ENCODE measurements at regions not wholly inside any gene's neighbourhood (a gene's known extent, or its start where the extent isn't known, plus 50 kb on each side); places are given as distances from the start of the nearest gene placed in this dataset.

DNA sequence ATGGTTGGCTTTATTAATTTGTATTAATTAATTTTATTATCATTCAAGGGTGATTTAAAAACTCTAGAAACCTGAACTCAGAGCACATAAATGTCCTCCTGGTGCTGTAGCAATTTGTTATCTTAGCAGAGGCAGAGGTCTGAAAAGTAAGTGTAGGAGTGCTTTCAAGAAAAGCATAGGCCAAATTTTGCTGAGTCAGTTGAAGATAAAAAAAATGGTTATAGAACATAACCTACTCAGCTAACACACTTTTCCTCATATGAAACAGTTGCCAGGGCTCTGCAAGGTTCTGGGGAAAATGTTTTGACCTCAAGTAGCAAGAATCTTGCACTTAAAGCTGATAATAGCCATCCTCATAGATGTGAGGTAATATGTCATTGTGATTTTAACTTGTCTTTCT, 53.5 kb upstream of the CHODL start:
- DNase-seq = no peak
- Histone ChIP-seq H3K4me1 (ENCODE audit: control insufficient read depth, insufficient read depth, low read length) (no peaks in the 10 kb centered on the region), H3K27ac (ENCODE audit: low read length) (no peak overlapping the region), H3K4me3 (ENCODE audit: low read length) (no peak overlapping the region), H3K27me3 (ENCODE audit: control insufficient read depth, insufficient read depth, low read length) (no peaks in the 10 kb centered on the region), H3K9me3 (ENCODE audit: control insufficient read depth, low read depth, low read length) (no peaks in the 10 kb centered on the region), H3K36me3 (ENCODE audit: control insufficient read depth, insufficient read depth, low read length) (no peaks in the 10 kb centered on the region)

DNA sequence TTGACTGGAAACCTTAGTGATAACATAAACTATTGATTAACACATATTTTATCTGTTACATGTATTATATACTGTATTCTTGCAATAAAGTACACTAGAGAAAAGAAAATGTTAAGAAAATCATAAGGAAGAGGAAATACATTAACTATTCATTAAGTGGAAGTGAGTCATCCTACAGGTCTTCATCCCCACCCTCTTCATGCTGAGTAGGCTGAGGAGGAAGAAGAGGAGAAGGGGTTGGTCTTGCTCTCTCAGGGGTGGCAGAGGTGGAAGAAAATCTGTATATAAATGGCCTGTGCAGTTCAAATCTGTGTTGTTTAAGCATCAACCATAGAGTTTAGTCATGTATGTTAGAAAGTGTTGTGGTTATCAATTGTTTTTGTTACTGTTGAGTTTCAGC, 66.1 kb upstream of the CHODL start:
- Histone ChIP-seq H3K27me3 (ENCODE audit: control insufficient read depth, insufficient read depth, low read length) (no peaks in the 10 kb centered on the region), H3K4me3 (ENCODE audit: low read length) (no peak overlapping the region), H3K27ac (ENCODE audit: low read length) (no peak overlapping the region), H3K4me1 (ENCODE audit: control insufficient read depth, insufficient read depth, low read length) (no peaks in the 10 kb centered on the region), H3K36me3 (ENCODE audit: control insufficient read depth, insufficient read depth, low read length) (no peaks in the 10 kb centered on the region), H3K9me3 (ENCODE audit: control insufficient read depth, low read depth, low read length) (no peaks in the 10 kb centered on the region)
- no peak for DNase-seq

- Histone ChIP-seq H3K36me3 (ENCODE audit: control insufficient read depth, insufficient read depth, low read length) (no peaks in the 10 kb centered on the region), H3K9me3 (ENCODE audit: control insufficient read depth, low read depth, low read length) (no peaks in the 10 kb centered on the region), H3K4me3 (ENCODE audit: low read length) (no peak overlapping the region), H3K4me1 (ENCODE audit: control insufficient read depth, insufficient read depth, low read length) (no peaks in the 10 kb centered on the region), H3K27me3 (ENCODE audit: control insufficient read depth, insufficient read depth, low read length) (no peaks in the 10 kb centered on the region), H3K27ac (ENCODE audit: low read length) (no peak overlapping the region)
- no peak for DNase-seq
Measured at GRCh38 chr21:18174370-18174769, 70.3 kb upstream of the CHODL start.

GRCh38 chr21:18170829-18171228, 73.8 kb upstream of the CHODL start:
- WGBS (ENCODE audit: insufficient coverage, low lambda C conversion rate) = 100% methylated on average over 1 of the region's 2 CpGs

GRCh38 chr21:18170221-18170620, 74.4 kb upstream of the CHODL start:
- H3K9me3 ChIP-seq (ENCODE audit: control insufficient read depth, low read depth, low read length) = no peaks in the 10 kb centered on the region
- no peaks in the 10 kb centered on the region for H3K4me1 ChIP-seq (ENCODE audit: control insufficient read depth, insufficient read depth, low read length)
- H3K27ac ChIP-seq (ENCODE audit: low read length) = no peak overlapping the region
- 93% methylated on average over 2 of the region's 2 CpGs for WGBS (ENCODE audit: insufficient coverage, low lambda C conversion rate)
- no peaks in the 10 kb centered on the region for H3K27me3 ChIP-seq (ENCODE audit: control insufficient read depth, insufficient read depth, low read length)
- no peaks in the 10 kb centered on the region for H3K36me3 ChIP-seq (ENCODE audit: control insufficient read depth, insufficient read depth, low read length)
- no peak overlapping the region for H3K4me3 ChIP-seq (ENCODE audit: low read length)
- no peak for DNase-seq

More at GRCh38 chr21:18170829-18171228, 73.8 kb upstream of the CHODL start:
- Histone ChIP-seq H3K4me1 (ENCODE audit: control insufficient read depth, insufficient read depth, low read length) (no peaks in the 10 kb centered on the region), H3K27me3 (ENCODE audit: control insufficient read depth, insufficient read depth, low read length) (no peaks in the 10 kb centered on the region), H3K9me3 (ENCODE audit: control insufficient read depth, low read depth, low read length) (no peaks in the 10 kb centered on the region), H3K36me3 (ENCODE audit: control insufficient read depth, insufficient read depth, low read length) (no peaks in the 10 kb centered on the region), H3K4me3 (ENCODE audit: low read length) (no peak overlapping the region), H3K27ac (ENCODE audit: low read length) (no peak overlapping the region)
- DNase-seq = no peak

DNA sequence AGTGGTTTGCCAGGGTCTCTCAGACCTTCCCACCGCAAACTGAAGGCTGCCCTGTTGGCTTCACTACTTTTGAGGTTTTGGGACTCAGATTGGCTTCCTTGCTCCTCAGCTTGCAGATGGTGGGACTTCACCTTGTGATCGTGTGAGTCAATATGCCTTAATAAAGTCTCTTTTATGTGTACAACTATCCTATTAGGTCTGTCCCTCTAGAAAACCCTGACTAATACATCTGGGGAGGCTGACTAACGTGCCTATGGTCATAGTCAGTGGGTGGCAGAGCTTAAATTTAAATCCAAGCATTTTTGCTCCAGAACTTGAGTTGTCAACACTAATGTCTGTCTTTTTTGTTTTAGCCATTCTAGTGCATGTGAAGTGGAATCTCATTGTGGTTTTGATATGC, 76.5 kb upstream of the CHODL start:
- H3K27ac ChIP-seq (ENCODE audit: low read length) = no peak overlapping the region
- no peaks in the 10 kb centered on the region for H3K36me3 ChIP-seq (ENCODE audit: control insufficient read depth, insufficient read depth, low read length)
- WGBS (ENCODE audit: insufficient coverage, low lambda C conversion rate) = no CpG with 5 or more reads among the region's 3 CpGs
- H3K27me3 ChIP-seq (ENCODE audit: control insufficient read depth, insufficient read depth, low read length) = no peaks in the 10 kb centered on the region
- H3K4me3 ChIP-seq (ENCODE audit: low read length) = no peak overlapping the region
- no peak for DNase-seq
- no peaks in the 10 kb centered on the region for H3K9me3 ChIP-seq (ENCODE audit: control insufficient read depth, low read depth, low read length)
- H3K4me1 ChIP-seq (ENCODE audit: control insufficient read depth, insufficient read depth, low read length) = no peaks in the 10 kb centered on the region

DNA sequence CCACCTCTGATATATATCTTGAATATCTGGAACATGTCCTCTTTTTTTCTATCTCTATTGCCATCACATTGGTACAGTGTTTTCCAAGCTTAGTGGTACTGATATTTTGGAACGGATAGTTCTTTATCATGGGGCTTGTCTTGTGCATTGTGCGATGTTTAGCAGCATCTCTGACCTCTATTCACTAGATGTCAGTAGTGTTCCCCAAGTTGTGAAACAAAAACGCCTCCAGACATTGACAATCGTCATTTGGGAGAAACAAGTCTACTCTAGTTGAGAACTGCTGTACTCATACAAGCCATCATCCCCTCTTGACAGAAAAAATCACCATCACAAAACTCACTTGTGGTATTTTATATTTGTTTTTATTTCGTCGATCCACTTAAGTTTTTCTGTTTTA, 79.7 kb upstream of the CHODL start:
- Histone ChIP-seq H3K4me1 (ENCODE audit: control insufficient read depth, insufficient read depth, low read length) (no peaks in the 10 kb centered on the region), H3K36me3 (ENCODE audit: control insufficient read depth, insufficient read depth, low read length) (no peaks in the 10 kb centered on the region), H3K9me3 (ENCODE audit: control insufficient read depth, low read depth, low read length) (no peaks in the 10 kb centered on the region), H3K4me3 (ENCODE audit: low read length) (no peak overlapping the region), H3K27ac (ENCODE audit: low read length) (no peak overlapping the region), H3K27me3 (ENCODE audit: control insufficient read depth, insufficient read depth, low read length) (no peaks in the 10 kb centered on the region)
- no peak for DNase-seq
- 95% methylated on average over 4 of the region's 6 CpGs for WGBS (ENCODE audit: insufficient coverage, low lambda C conversion rate)

DNA sequence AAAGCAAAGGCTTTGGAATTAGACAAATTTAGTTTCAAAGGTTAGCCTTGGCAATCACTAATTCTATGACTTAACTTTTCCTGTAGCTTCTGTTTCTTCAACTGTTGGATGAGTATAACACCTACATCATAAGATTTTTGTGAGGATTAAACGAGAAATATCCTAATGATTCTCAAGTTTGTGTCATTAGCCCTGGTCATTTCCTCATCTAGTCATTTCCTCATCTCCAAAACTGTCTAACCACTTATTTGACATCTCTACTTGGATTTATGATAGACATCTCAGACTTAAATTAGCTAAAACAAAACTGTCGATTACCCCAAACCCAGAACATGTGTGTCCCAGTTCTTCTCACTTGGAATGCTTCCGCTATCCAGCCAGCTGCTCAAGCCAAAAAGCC, 80.2 kb upstream of the CHODL start:
- H3K4me3 ChIP-seq (ENCODE audit: low read length) = no peak overlapping the region
- H3K27ac ChIP-seq (ENCODE audit: low read length) = no peak overlapping the region
- 100% methylated on average over 1 of the region's 3 CpGs for WGBS (ENCODE audit: insufficient coverage, low lambda C conversion rate)
- H3K36me3 ChIP-seq (ENCODE audit: control insufficient read depth, insufficient read depth, low read length) = no peaks in the 10 kb centered on the region
- no peaks in the 10 kb centered on the region for H3K27me3 ChIP-seq (ENCODE audit: control insufficient read depth, insufficient read depth, low read length)
- H3K9me3 ChIP-seq (ENCODE audit: control insufficient read depth, low read depth, low read length) = no peaks in the 10 kb centered on the region
- no peak for DNase-seq
- H3K4me1 ChIP-seq (ENCODE audit: control insufficient read depth, insufficient read depth, low read length) = no peaks in the 10 kb centered on the region

- no peak for DNase-seq
- Histone ChIP-seq H3K27me3 (ENCODE audit: control insufficient read depth, insufficient read depth, low read length) (no peaks in the 10 kb centered on the region), H3K27ac (ENCODE audit: low read length) (no peak overlapping the region), H3K4me3 (ENCODE audit: low read length) (no peak overlapping the region), H3K9me3 (ENCODE audit: control insufficient read depth, low read depth, low read length) (no peaks in the 10 kb centered on the region), H3K4me1 (ENCODE audit: control insufficient read depth, insufficient read depth, low read length) (no peaks in the 10 kb centered on the region), H3K36me3 (ENCODE audit: control insufficient read depth, insufficient read depth, low read length) (no peaks in the 10 kb centered on the region)
Measured at GRCh38 chr21:18163956-18164355, 80.7 kb upstream of the CHODL start.

- no peak overlapping the region for H3K4me3 ChIP-seq (ENCODE audit: low read length)
- no peaks in the 10 kb centered on the region for H3K9me3 ChIP-seq (ENCODE audit: control insufficient read depth, low read depth, low read length)
- no peaks in the 10 kb centered on the region for H3K36me3 ChIP-seq (ENCODE audit: control insufficient read depth, insufficient read depth, low read length)
- no peak for DNase-seq
- 57% methylated on average over 1 of the region's 3 CpGs for WGBS (ENCODE audit: insufficient coverage, low lambda C conversion rate)
- H3K27ac ChIP-seq (ENCODE audit: low read length) = no peak overlapping the region
- H3K4me1 ChIP-seq (ENCODE audit: control insufficient read depth, insufficient read depth, low read length) = no peaks in the 10 kb centered on the region
- H3K27me3 ChIP-seq (ENCODE audit: control insufficient read depth, insufficient read depth, low read length) = no peaks in the 10 kb centered on the region
Measured at GRCh38 chr21:18161841-18162240, 82.8 kb upstream of the CHODL start.

- Histone ChIP-seq H3K9me3 (ENCODE audit: control insufficient read depth, low read depth, low read length) (no peaks in the 10 kb centered on the region), H3K27ac (ENCODE audit: low read length) (no peak overlapping the region), H3K4me3 (ENCODE audit: low read length) (no peak overlapping the region), H3K4me1 (ENCODE audit: control insufficient read depth, insufficient read depth, low read length) (no peaks in the 10 kb centered on the region), H3K36me3 (ENCODE audit: control insufficient read depth, insufficient read depth, low read length) (no peaks in the 10 kb centered on the region), H3K27me3 (ENCODE audit: control insufficient read depth, insufficient read depth, low read length) (no peaks in the 10 kb centered on the region)
- DNase-seq = no peak
- WGBS (ENCODE audit: insufficient coverage, low lambda C conversion rate) = no CpG with 5 or more reads among the region's 1 CpG
Measured at GRCh38 chr21:18157406-18157805, 87.2 kb upstream of the CHODL start.
